NCI-H526 (cell line): ENCODE measurements at regions not wholly inside any gene's neighbourhood (a gene's known extent, or its start where the extent isn't known, plus 50 kb on each side); places are given as distances from the start of the nearest gene placed in this dataset.

ENCODE experiments used
- DNase-seq, 2 experiments: peaks; one replicate each; lab custom pipeline; 2025; lab: John Stamatoyannopoulos, UW

- no peak for DNase-seq
These were observed 54.8 kb downstream of the NOG start for GRCh38 chr17:56648321-56648720.

GRCh38 chr17:56648806-56649205 is 55.3 kb downstream of the NOG start:
- DNase-seq: no peak

- no peak for DNase-seq
These were observed 59.1 kb downstream of the NOG start for GRCh38 chr17:56652628-56653027.

- peak in 1 of 2 experiments; percentile 24 for DNase-seq
These were observed 60.4 kb downstream of the NOG start for GRCh38 chr17:56653877-56654276.

GRCh38 chr17:56656701-56657327 is 63.3 kb downstream of the NOG start:
- DNase-seq: no peak

- DNase-seq: no peak
These were observed 65.1 kb downstream of the NOG start for GRCh38 chr17:56658648-56659047.

GRCh38 chr17:56659622-56660021 is 66.1 kb downstream of the NOG start:
- DNase-seq: no peak

- DNase-seq: no peak
These were observed 68.4 kb downstream of the NOG start for GRCh38 chr17:56661906-56662305.

GRCh38 chr17:56665864-56666263 is 72.4 kb downstream of the NOG start:
- DNase-seq: no peak

GRCh38 chr17:56667925-56668458 is 74.5 kb downstream of the NOG start:
- DNase-seq: no peak

GRCh38 chr17:56672195-56672594 is 78.7 kb downstream of the NOG start:
- no peak for DNase-seq

GRCh38 chr17:56674401-56674925 is 81.0 kb downstream of the NOG start:
- no peak for DNase-seq

- DNase-seq: no peak
These were observed 82.6 kb downstream of the NOG start for GRCh38 chr17:56675876-56676660.

GRCh38 chr17:56676810-56677209 is 83.3 kb downstream of the NOG start:
- DNase-seq: no peak

- no peak for DNase-seq
These were observed 85.0 kb downstream of the NOG start for GRCh38 chr17:56678249-56679114.

GRCh38 chr17:56679115-56679776 is 85.7 kb downstream of the NOG start:
- DNase-seq: peak in 1 of 2 experiments; percentile 24

- no peak for DNase-seq
These were observed 86.4 kb downstream of the NOG start for GRCh38 chr17:56679777-56680422.

- DNase-seq: no peak
These were observed 87.2 kb downstream of the NOG start for GRCh38 chr17:56680676-56681075.

- DNase-seq: no peak
These were observed 88.2 kb downstream of the NOG start for GRCh38 chr17:56681561-56682266.

GRCh38 chr17:56688151-56688550 is 94.7 kb downstream of the NOG start:
- DNase-seq: no peak
